ENCODE measurements at regions not wholly inside any gene's neighbourhood (a gene's known extent, or its start where the extent isn't known, plus 50 kb on each side); places are given as distances from the start of the nearest gene placed in this dataset. TPM values are rescaled to one million over a fixed set of nuclear protein-coding genes. Genes with fewer than 3 reads are reported as not detected.

Small RNAs in the stretch of these regions (small RNA-seq; reads per million reads assigned to genes)
- gene ENPP7P3 = not detected
- not detected for gene SNRPCP8

Data from GM12878 (cell line).